PC-3 (cell line): ENCODE measurements at regions not wholly inside any gene's neighbourhood (a gene's known extent, or its start where the extent isn't known, plus 50 kb on each side); places are given as distances from the start of the nearest gene placed in this dataset.

Experiments used
- ATAC-seq: fragments of 200-7000 bp; cut with Tn5 transposase; 2 replicates; pipeline ENCODE4 v1.9.1; 2020; ENCODE audit warnings: mild to moderate bottlenecking, moderate library complexity
- BruUV-seq: library from RNA; stranded (reverse); fragments of 400-500 nt; replicated peaks from 2 replicates; lab custom pipeline; 2021; lab: Mats Ljungman, UMichigan
- CTCF ChIA-PET: fragments of 300-600 bp; sonication (Branson Sonifier 250); formaldehyde crosslinking; loops from one replicate; lab custom pipeline; 2022; ENCODE audit warnings: antibody characterized with exemption; lab: Charles Lee
- POLR2A ChIA-PET: fragments of 300-600 bp; sonication (Branson Sonifier 250); formaldehyde crosslinking; loops from one replicate; lab custom pipeline; 2022; ENCODE audit warnings: antibody characterized with exemption; ENCODE audit not compliant: unreplicated experiment; lab: Charles Lee
- DNase-seq: peaks from one replicate; pipeline ENCODE4 v3.0.0-alpha.2; 2015
- H2AFZ ChIP-seq: fragments of 300-600 bp; sonication (generic); 2 replicates; pipeline ENCODE4 v1.6.0; 2016; ENCODE audit warnings: antibody characterized with exemption, low read length
- H3F3A ChIP-seq: fragments of 300-600 bp; sonication (generic); one replicate; pipeline ENCODE4 v1.6.0; 2017; ENCODE audit warnings: antibody characterized with exemption, low read length, control low read depth, mild to moderate bottlenecking; ENCODE audit not compliant: unreplicated experiment
- H3K27ac ChIP-seq: fragments of 300-600 bp; sonication (generic); 2 replicates; pipeline ENCODE4 v1.5.1; 2016; ENCODE audit warnings: mild to moderate bottlenecking, low read length
- H3K27me3 ChIP-seq: fragments of 300-600 bp; sonication (generic); 2 replicates; pipeline ENCODE4 v1.6.1; 2016; ENCODE audit warnings: low read length, mixed read lengths
- H3K36me3 ChIP-seq: fragments of 300-600 bp; sonication (generic); 2 replicates; pipeline ENCODE4 v1.6.1; 2016; ENCODE audit warnings: low read depth, mixed run types, low read length, mixed read lengths
- H3K4me1 ChIP-seq: fragments of 300-600 bp; sonication (generic); 2 replicates; pipeline ENCODE4 v1.5.1; 2016; ENCODE audit warnings: low read length; ENCODE audit not compliant: insufficient read depth
- H3K4me2 ChIP-seq: fragments of 300-600 bp; sonication (generic); 2 replicates; pipeline ENCODE4 v1.6.0; 2016; ENCODE audit warnings: low read length
- H3K4me3 ChIP-seq: fragments of 300-600 bp; sonication (generic); 2 replicates; pipeline ENCODE4 v1.5.1; 2016; ENCODE audit warnings: mild to moderate bottlenecking, low read length, mixed read lengths
- H3K79me2 ChIP-seq: fragments of 300-600 bp; sonication (generic); 2 replicates; pipeline ENCODE4 v1.6.1; 2017; ENCODE audit warnings: low read length, mixed read lengths
- H3K9ac ChIP-seq: fragments of 300-600 bp; sonication (generic); 2 replicates; pipeline ENCODE4 v1.6.0; 2016; ENCODE audit warnings: mild to moderate bottlenecking, low read length
- H3K9me2 ChIP-seq: fragments of 300-600 bp; sonication (generic); replicated peaks from 2 replicates; pipeline ENCODE4 v1.6.1; 2016; ENCODE audit warnings: mixed run types, low read length, mixed read lengths
- H3K9me3 ChIP-seq: fragments of 300-600 bp; sonication (generic); 2 replicates; pipeline ENCODE4 v1.6.1; 2016; ENCODE audit warnings: low read length, mixed read lengths
- H4K20me1 ChIP-seq: fragments of 300-600 bp; sonication (generic); 2 replicates; pipeline ENCODE4 v1.6.1; 2016; ENCODE audit warnings: low read length, mixed read lengths
- EZH2 ChIP-seq: fragments of 300-600 bp; sonication (generic); IDR thresholded peaks from one replicate; pipeline ENCODE4 v1.6.1; 2017; ENCODE audit warnings: antibody characterized with exemption, mild to moderate bottlenecking, low read length; ENCODE audit not compliant: unreplicated experiment
- EZH2phosphoT487 ChIP-seq: fragments of 300-600 bp; sonication (generic); IDR thresholded peaks from 2 replicates; pipeline ENCODE4 v1.6.1; 2018; ENCODE audit warnings: mild to moderate bottlenecking, antibody characterized with exemption, low read length, borderline replicate concordance
- intact Hi-C: fragments of 100-400 bp; cut with micrococcal nuclease; formaldehyde crosslinking; loops from 2 replicates; pipeline ENCODE4 v1.9.0; 2023
- TF ChIP-seq, protein P1 (sequence below): fragments of 300-600 bp; sonication (generic); conservative IDR thresholded peaks from 2 replicates; pipeline ENCODE4 v1.5.1; 2017; ENCODE audit warnings: antibody characterized with exemption, low read depth, mild to moderate bottlenecking, low read length

DNA sequence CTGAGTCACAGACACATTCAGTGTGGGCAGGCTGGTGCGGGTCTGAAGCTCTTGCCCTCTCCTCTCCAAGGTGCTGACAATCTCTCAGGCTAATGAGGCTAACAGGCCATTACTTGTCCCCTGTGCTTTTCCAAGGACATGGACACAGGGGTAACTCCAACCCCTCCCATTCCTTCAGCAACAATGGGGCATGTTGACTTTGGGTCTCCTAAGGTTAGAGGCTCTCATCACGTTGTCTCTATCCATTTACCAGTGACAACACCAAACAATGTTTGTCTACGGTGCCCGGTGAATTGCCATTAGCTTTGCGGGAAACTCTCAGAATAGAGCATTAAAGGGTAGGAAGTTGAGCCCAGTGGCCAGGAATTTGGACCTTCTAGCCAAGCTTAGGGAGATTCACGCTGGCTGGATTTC lies 101.6 kb upstream of the TNS3 start:
- Histone ChIP-seq H3F3A (no peaks in the 10 kb centered on the region), H3K27me3 (no peaks in the 10 kb centered on the region), H3K9me3 (no peaks in the 10 kb centered on the region), H3K4me1 (peaks cover 3% of the 10 kb centered on the region; the same call in 1 of the 2 replicates), H3K4me2 (no peak overlapping the region), H3K9me2 (no peaks in the 10 kb centered on the region), H3K79me2 (no peaks in the 10 kb centered on the region), H3K4me3 (no peak overlapping the region), H3K36me3 (no peaks in the 10 kb centered on the region), H3K9ac (no peak overlapping the region), H4K20me1 (no peaks in the 10 kb centered on the region), H3K27ac (no peak overlapping the region), H2AFZ (no peak overlapping the region)
- ATAC-seq (no peak), DNase-seq (no peak)
- ChIA-PET POLR2A (no interaction called here), CTCF (no interaction called here)
- intact Hi-C loops: loop anchor here (10.0 kb wide), 1 partner anchor 61 kb away; no protein-coding TSS in a partner anchor
- no TSS peak for BruUV-seq
- TF ChIP-seq EZH2phosphoT487: no peak
- TF ChIP-seq EZH2: no peak
- TF ChIP-seq, protein P1, sequence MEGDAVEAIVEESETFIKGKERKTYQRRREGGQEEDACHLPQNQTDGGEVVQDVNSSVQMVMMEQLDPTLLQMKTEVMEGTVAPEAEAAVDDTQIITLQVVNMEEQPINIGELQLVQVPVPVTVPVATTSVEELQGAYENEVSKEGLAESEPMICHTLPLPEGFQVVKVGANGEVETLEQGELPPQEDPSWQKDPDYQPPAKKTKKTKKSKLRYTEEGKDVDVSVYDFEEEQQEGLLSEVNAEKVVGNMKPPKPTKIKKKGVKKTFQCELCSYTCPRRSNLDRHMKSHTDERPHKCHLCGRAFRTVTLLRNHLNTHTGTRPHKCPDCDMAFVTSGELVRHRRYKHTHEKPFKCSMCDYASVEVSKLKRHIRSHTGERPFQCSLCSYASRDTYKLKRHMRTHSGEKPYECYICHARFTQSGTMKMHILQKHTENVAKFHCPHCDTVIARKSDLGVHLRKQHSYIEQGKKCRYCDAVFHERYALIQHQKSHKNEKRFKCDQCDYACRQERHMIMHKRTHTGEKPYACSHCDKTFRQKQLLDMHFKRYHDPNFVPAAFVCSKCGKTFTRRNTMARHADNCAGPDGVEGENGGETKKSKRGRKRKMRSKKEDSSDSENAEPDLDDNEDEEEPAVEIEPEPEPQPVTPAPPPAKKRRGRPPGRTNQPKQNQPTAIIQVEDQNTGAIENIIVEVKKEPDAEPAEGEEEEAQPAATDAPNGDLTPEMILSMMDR: no peak

DNA sequence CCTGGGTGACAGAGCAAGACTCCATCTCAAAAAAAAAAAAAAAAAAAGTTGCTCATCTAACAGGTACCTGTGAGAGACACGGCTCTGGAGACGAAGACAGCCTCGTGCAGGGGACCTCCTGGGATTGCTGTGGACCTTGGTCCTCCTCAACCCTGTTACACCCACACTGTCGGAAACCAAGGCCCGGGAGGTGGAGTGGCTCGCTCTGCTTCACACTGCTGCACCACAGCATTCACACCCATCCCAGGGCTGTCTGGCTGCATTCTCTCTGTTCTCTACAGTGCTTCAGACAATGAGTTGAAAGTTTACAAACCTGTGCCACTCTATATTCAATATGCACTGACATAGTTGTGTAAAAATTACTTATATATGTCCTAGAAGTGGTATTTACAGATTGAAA lies 101.0 kb upstream of the TNS3 start:
- Histone ChIP-seq H3K9me3 (no peaks in the 10 kb centered on the region), H3K9me2 (no peaks in the 10 kb centered on the region), H3K4me2 (no peak overlapping the region), H3F3A (no peaks in the 10 kb centered on the region), H2AFZ (no peak overlapping the region), H3K27ac (no peak overlapping the region), H3K36me3 (no peaks in the 10 kb centered on the region), H3K9ac (no peak overlapping the region), H3K4me1 (peaks cover 3% of the 10 kb centered on the region; the same call in 1 of the 2 replicates), H3K4me3 (no peak overlapping the region), H4K20me1 (no peaks in the 10 kb centered on the region), H3K27me3 (no peaks in the 10 kb centered on the region), H3K79me2 (no peaks in the 10 kb centered on the region)
- DNase-seq: no peak
- no TSS peak for BruUV-seq
- ChIA-PET POLR2A (no interaction called here), CTCF (no interaction called here)
- TF ChIP-seq, protein P1: no peak
- TF ChIP-seq EZH2 (no peak), EZH2phosphoT487 (no peak)
- intact Hi-C loops: loop anchor here (10.0 kb wide), 1 partner anchor 62 kb away; no protein-coding TSS in a partner anchor
- no peak for ATAC-seq

- intact Hi-C loops: loop anchor here (10.0 kb wide), 1 partner anchor 63 kb away; no protein-coding TSS in a partner anchor
- no peak overlapping the region for H3K9ac ChIP-seq
- H2AFZ ChIP-seq: no peak overlapping the region
- CTCF ChIA-PET: interaction anchor here (0.6 kb wide), 1 partner anchor 110 kb away, joined by 3 read pairs; no protein-coding TSS in a partner anchor
- TF ChIP-seq, protein P1: no peak
- no peak for TF ChIP-seq EZH2phosphoT487
- no peak for TF ChIP-seq EZH2
- peaks cover 3% of the 10 kb centered on the region; the same call in 1 of the 2 replicates for H3K4me1 ChIP-seq
- peak; percentile 15 for DNase-seq
- H3K4me3 ChIP-seq: no peak overlapping the region
- ATAC-seq: no peak; the same call in 1 of the 2 replicates
- no peaks in the 10 kb centered on the region for H3K79me2 ChIP-seq
- POLR2A ChIA-PET: no interaction called here
- H3K27ac ChIP-seq: no peak overlapping the region
- no peak overlapping the region for H3K4me2 ChIP-seq
- no peaks in the 10 kb centered on the region for H4K20me1 ChIP-seq
- no peaks in the 10 kb centered on the region for H3K9me3 ChIP-seq
- H3K36me3 ChIP-seq: no peaks in the 10 kb centered on the region; the same call in 1 of the 2 replicates
- BruUV-seq: no TSS peak
- no peaks in the 10 kb centered on the region for H3K9me2 ChIP-seq
- no peaks in the 10 kb centered on the region for H3F3A ChIP-seq
- H3K27me3 ChIP-seq: no peaks in the 10 kb centered on the region
Observed at GRCh38 chr7:47681249-47681810, 99.4 kb upstream of the TNS3 start.
